ENCODE measurements at regions not wholly inside any gene's neighbourhood (a gene's known extent, or its start where the extent isn't known, plus 50 kb on each side); places are given as distances from the start of the nearest gene placed in this dataset.
A peak's percentile ranks its signal among the peaks of the same experiment; 100 is the strongest.

DNA sequence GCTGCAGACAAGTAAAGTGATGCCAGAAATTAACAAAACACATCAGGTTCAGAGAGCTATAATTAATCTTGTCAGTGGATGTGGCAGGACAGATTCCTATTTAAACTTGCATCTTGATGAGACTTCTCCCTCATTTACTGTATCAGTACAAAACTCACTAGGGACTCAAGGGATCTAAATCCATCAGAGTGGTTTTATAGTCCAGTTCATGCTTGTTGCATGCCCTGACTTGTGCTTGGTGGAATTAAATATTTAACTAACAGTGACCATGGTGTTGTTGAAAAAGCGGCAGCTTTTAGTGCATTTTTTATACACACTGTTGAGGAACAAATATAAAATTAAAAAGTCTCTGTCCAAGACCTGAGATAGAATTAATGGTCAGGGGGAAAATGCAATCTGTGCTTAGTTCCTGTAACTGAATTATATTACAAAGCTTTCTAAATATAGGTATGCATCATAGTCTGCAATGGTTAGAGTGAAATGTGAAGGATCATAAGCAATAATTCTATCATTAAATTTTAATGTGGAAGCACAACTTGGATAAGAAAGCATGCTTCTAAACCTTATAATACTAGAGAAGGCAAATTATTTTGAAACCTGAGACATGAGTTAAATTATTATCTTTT lies 1475.5 kb upstream of the TENM4 start:
- DNase-seq: no peak

DNA sequence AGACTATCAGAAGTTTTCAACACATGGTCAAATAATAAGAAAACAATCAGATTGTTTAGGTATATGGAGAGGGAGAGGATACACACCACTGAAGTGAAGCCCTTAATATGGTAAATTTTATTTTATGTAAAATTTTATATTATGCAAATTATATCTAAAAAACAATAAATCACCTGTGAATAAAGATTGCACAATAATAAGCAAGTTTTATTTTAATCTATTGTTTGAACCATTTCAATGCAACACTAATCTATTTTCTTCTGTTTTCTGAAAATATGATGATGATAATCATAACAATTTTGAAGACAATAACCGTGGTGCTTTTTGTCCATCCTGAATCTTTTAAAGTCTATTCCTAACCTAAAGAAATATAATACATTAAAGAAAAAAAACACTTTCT lies 1473.5 kb upstream of the TENM4 start:
- DNase-seq: no peak

DNA sequence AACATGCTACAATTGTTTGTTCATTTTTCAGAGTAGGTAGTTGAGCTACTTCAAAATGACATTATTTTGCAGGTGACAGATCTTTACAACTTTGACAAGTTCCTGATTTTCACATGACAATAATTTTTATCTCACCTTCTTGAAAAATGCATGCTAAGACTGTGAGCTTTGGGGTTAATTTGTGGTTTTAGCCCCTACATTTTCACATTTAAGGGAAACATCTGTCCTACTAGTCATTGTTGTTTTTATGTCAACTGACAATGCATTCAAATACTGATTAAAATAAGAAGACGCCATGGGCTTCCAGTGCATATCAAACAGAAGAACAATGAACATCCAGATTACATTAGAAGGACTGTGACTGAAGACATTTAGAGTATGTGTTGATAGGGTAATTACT lies 1470.8 kb upstream of the TENM4 start:
- DNase-seq: no peak

DNA sequence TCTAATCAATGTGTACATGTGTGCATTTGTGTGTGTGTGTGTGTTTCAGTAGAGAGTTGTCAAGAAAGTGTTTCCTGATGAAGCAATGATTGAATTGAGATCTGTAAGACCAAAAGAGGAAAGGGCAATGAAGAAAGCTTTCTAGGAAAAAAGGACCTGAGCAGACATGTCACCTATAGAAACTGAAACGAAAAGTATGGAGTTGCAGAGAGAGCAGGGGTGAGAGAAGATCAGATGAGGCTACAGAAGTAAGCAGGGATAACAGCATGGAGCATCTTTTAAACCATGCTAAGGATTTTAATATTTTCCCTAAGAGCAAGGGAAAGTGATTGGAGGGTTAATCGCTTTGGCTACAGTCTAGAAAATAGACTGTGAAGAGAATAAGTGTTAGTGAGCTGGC lies 1459.4 kb upstream of the TENM4 start:
- no peak for DNase-seq

DNA sequence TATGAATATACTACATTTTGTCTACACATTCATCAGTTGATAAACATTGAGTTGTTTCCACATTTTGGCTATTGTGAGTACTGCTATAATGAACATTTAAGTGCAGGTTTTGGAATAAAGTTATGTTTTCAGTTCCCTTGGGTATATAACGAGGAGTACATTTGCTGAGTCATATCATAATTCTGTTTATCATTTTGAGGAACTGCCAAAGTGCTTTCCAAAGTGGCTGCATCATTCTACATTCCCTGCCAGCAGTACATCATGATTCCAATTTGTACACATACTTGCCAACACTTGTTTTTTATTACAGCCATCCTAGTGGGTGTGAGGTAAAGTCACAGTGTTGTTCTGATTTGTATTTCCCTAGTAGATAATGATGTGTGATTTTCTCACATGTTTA lies 1458.6 kb upstream of the TENM4 start:
- peak in 1 of 2 donors; percentile 18 for DNase-seq

DNA sequence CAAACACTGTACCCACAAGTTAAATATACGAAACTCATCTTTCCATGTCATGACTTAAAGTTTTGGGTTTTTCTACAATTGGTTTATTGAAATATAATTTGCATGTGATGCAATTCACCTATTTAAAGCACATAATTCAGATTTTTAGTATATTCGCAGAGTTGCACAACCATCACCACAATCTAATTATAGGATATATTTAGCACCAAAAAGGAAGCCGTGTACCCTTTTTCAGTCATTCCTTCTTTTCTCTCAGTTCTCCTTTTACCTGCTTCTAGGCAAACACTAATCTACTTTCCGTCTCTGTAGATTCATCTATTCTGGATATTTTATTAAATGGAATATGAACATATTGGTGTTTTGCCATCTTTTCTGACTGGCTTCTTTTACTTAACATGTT lies 1458.1 kb upstream of the TENM4 start:
- DNase-seq: no peak

DNA sequence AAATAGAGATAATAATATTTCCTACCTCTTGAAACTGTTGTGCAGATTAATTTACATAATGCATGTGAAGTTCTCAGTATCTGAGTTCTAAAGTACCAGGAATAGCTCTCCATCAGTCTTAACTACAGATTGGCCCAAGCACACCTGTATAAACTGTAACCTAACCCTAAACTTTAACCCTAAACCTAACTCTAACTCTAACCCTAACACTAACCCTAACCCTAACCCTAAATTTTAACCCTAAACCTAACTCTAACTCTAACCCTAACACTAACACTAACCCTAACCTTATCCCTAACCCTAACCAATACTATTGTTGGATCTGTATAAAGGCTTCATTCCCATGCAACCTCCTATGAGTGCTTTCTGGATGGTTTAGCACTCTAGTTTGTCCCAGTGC lies 1445.9 kb upstream of the TENM4 start:
- DNase-seq: no peak

DNA sequence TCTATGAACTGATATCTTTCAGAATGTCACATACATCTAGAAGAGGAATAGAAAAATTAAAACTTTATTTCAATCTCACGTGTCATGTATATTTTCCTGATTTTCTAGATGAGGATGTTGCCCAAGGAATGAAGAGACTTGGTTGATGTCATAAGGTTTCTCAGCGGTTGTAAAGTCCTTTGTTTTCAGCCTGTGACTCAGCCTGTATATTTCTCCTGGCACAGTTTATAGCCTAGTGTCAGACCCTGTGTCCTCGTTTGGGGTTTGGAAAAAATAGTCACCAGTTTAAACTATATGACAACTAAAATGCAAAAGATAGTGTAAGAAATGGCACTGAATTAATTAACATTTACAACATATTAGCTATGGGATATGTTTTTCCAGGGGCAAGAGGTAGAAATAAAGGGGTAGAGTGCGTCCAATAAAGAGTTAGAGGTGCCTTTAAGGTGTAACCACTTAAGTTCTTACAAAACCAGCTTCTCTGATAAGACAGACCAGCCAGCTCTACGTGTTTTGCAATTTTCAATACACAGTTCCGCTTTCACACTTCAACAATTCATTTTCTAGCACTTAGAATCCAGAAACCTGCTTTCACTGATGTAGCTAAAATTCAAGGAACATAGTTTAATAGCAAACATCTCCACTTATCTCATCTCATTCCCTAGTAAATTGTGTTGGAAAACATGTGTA lies 1432.6 kb upstream of the TENM4 start:
- DNase-seq: no peak

DNA sequence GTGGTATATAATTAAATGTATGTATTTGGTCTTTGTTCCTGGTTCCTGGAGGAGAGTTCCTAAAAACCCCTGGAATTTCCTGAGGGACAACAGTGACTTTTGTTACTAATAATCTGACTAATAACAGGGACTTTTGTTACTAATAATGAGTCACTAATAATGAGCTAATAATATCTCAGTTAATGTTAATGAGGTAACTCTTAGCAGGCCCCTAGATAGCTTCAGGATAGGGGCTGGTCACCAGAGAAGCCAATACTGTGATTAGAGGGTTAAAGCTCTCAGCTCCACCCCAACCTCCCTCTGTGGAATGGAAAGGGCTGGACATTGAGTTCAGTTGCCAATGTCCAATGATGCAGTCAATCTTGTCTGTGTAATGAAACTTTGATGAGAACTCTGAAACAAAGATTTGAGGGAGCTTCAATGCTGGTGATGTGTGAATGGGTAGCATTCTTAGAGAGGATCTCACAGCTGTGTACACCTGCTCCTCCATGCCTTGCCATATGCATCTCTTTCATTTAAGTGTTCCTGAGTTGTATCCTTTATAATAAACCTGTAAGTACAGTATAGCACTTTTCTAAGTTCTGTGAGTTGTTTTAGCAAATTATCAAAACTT lies 1431.4 kb upstream of the TENM4 start:
- DNase-seq: no peak

DNA sequence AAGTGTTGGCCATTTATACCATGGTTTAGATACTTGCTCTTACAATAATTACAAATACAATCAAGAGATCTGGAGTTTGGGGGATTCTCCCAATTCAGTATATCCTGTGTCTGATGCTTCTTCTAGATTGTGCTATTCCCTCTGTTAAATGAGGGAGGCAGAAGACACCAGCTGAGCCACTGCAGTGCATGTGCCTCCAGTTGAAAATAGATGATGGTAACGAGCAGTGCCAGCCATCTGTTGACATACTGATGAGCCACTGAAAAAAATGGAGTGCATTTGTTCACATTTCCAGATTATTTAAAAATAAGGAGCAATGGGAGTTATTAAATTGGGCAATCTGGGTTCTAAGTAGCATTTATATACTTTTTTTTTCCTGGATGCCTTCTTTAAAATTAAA lies 1428.0 kb upstream of the TENM4 start:
- no peak for DNase-seq

DNA sequence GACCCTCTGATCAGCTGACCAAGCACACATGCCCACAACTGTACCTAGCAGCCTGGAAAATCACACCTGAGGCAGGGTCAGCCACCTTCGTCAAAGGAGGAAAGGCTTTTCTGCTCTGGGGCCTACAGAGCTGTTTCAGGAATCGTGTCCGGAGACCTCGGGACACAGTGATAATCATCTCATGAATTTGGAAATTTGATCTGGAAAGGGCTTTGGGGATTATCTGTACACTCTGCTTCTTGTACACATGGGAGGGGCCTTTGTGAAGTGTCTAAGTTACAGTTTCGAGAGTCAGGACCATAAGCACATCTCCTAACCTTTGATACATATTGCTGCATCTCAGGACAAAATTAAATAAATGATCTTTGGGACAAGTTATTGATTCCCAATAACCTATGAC lies 1421.2 kb upstream of the TENM4 start:
- DNase-seq: no peak

DNA sequence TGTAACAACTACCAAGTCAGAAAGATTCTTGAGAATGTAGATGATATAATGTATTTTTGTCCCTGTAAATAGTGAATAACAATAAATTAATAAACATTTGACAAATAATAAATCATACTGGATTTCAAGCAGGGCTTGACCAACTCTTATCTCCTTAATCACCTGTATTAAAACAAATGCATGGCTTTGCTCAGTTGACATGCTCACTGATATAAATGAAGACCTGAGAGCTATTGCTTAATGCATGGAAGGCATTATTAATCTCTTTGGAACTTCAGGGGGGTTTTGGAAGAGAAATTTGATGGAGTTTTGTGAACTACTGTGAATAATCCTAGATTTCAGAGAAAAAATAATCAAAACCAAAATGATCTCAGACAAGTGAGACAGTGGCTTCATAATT lies 1420.4 kb upstream of the TENM4 start:
- DNase-seq: no peak

DNA sequence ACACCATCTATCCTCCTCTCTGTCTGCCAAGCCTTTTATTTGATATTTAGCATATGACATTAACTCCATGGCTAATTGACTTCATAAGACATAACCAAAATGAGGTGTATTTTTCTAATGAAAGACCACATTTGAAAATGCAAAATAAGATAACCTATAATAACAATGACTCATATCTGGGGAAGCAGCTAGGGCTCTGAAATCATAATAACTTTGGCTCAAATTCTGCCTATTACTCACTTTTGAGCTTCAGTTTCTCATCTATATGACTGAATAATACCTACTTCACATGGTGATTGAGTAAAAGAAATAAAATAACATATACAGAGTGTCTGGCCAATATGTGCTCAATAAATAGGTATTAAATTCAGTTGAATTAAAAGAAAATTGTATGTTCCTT lies 1419.8 kb upstream of the TENM4 start:
- no peak for DNase-seq

DNA sequence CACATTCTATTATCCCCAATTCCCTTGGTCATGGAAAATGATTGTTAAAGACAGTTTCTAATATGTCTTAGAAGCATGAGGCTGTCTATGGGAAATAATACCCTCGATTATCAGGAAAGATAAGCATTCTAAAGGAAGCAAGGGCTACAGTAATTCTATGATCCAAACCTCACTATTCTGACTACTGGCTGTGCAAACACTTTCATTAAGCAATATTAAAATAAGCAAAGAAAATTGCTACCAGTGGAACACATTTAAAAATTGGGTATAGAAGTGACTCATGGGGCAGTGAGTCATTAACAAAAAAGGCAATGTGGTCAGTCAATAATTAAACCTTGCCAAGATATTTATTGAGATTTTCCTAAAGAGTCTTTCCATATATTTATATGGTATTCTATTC lies 1415.2 kb upstream of the TENM4 start:
- DNase-seq: no peak

DNA sequence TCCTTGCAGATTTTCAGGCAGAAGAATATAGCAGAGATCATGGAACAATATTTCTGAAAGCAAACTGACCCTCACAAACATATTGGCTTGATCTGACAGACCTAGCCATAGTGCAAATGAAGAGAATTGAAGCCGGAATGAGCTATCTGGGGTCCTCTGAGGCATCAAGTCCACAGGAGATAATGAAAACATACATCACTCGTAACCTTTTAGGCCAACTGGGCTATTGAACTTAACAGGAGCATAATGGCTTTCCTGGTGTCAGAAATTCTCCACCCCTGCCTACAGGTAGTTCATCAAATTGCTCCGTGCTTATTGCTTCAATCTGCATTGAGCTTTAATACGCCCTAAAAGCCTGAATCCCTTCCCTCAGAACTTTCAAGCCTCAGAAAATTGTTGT lies 1414.6 kb upstream of the TENM4 start:
- no peak for DNase-seq

DNA sequence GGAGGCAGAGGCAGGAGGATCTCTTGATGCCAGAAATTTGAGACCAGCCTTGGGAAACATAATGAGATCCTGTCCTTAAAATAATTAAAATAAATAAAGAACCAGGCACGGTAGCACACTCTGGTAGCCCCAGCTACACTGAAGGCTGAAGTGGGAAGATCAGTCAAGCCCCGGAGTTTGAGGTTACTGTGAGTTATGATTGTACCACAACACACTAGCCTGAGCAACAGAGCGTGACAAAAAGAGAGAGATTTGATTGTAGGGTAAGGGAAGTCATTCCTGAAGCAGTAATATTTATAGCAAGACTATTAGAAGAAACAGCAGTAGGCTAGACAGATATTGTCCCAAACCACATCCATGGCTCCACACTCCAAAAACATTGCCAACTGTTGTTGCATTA lies 1408.4 kb upstream of the TENM4 start:
- DNase-seq: no peak

DNA sequence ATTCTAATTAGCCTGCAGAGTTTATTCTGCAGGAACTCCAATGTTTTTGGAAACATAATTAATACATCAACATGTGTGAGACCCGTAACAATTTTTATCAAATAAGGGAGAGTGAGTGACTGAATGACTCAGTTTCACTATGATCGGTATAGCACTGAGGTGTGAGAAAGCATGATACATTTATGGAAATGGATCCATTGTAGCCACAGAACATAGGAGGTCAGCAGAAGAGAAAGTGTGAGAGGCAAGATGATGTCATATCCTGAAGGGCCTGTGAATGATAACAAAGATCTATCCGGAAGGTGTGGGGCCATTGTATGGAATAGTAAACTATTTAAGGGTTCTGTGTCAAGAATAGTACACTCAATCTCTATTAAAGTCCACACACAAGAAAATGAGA lies 1406.1 kb upstream of the TENM4 start:
- DNase-seq: no peak

DNA sequence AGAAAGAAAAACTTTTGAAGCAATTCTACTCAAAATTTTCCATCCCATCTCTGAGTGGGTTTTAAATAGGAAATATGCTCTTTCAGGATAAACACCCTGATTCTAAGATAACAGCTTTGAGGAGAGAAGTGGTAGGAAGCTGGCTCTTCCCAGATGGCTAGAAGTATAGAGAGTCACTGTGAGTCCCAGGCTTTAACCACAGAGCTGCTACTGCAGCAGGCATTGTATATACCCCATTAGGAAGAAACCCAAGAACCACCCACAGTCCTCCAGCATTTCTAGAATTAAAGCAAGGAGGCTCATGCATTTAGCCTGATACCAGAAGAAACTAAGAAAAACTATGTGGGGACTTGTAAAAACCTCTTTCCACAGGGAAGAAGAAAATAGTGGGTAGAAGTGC lies 1405.6 kb upstream of the TENM4 start:
- DNase-seq: no peak

DNA sequence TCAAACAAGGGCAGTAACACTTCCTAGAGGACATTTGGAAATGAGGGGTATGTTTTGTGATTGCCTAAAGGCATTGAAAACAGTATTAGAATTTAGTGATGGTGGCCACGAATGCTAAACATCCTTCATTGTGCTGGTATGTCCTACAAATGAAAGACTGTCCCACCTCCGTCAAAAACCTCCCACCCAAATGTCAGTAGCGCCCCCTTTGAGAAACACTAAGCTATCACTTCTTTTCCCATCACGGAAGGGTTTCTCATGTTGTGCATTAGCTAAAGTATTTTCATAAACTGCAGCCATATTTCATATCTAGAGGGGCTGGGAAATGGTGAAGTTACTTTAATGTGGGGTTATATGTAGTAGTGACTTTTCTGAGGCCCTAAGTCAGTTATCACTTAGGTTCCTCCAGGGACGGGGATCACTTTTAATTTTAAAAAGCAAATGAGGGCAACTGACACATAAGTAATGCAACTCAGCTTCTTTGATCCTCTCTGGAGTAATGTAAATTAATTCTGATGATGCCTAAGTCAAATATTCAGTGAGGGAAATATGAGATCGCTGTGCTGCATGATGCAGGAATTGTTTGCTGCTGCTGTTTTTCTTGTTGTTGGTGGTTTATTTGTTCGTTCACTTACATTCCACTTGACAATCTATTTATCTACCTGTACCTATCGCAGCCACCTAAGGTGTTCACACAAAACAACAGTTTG lies 1403.4 kb upstream of the TENM4 start:
- DNase-seq: no peak

DNA sequence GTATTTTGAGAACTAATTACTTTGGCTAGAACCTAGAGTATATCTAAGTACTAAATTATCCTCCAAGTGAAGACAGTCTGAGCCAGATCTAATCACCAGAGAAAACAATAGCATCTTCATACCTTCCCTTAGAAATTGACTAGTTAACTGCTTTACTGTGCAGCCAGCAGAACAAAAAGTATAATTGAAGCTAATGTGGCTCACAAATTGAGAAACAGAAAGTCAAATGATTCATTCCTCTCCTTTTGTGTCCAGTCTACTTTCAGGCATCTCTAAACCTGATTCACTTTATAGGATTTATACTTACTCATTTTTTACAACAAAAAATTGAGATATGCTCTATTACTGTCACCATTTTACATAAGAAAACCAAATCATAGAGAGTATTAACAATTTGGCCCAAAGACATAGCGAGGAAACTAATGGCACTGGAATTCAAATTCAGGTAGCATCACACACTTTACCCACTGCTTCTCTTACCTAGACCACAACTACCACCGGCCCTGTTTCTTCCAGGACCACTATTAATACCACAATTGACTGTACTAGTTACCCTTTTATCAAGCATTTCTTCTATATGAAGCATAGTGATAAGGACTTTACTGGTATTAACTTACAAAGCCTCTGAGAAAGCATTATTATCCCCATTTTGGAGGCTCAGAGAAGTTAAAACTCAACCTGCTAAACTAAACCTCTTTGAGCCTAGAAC lies 1402.6 kb upstream of the TENM4 start:
- no peak for DNase-seq

DNA sequence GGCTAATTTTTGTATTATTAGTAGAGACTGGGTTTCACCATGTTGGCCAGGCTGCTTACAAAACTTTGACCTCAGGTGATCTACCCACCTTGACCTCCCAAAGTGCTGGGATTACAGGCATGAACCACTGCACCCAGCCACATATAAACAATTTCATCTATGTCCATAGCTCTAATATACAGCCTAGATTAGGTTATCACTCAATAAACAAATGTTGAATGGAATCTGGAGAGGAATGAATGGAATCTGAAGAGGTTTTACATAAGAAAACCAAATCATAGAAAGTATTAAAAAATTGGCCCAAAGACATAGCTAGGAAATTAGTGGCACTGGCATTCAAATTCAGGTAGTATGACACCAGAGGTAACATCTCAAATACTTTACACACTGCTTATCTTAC lies 1401.4 kb upstream of the TENM4 start:
- DNase-seq: no peak

DNA sequence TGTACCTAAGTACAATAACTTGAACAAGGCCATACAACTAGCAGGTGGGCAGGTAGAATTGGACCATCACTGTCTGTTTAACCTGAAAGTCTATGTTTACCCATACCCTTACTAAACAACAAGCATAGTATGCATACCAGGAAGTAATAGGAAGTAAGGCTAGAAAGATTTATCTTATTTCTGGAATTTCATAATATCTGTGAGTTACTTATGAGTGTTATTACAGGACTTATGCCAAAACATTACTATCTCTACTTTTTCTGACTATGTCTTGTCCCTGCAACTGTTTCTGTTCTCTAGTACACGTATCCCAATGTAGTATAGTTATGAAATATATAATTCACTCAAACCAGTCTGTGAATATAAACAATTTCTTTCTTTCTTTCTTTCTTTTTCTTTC lies 1400.8 kb upstream of the TENM4 start:
- DNase-seq: no peak

DNA sequence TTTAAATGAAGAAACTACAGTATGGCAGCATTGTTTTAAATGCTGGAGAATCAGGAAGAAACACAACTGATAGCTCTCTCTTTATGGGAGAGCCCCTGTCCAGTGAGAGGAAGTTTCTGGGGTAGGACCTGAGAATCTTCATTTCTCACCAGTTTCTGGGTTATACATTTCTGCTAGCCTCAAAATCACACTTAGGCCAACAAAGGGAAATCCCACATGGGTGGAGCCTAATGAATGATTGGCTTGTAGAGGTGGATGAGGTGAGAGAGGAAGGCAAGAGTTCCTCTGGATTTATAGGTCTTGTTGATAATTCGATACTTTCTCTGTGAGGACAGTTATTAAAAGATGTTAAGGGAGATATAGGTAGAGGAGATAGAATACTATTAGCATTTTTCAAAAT lies 1397.3 kb upstream of the TENM4 start:
- no peak for DNase-seq

Data from inflammatory macrophage (primary cell).